Gastroesophageal sphincter (tissue), 4 donors: ENCODE measurements at regions not wholly inside any gene's neighbourhood (a gene's known extent, or its start where the extent isn't known, plus 50 kb on each side); places are given as distances from the start of the nearest gene placed in this dataset.

Experiments
- ATAC-seq: fragments of 150-250 bp; one replicate; pipeline ENCODE4 v1.9.1; 2016; ENCODE audit warnings: mild to moderate bottlenecking, moderate library complexity
- H3K27ac ChIP-seq, 4 donors: fragments of 200-600 bp; sonication (generic) in 3 of 4; 1 replicate in 3 of 4; 2 replicates in 1 of 4; pipeline ENCODE4 v1.5.1; 2016 to 2019
- H3K27me3 ChIP-seq: fragments of 200-600 bp; sonication (generic); one replicate; pipeline ENCODE4 v1.5.1; 2019
- H3K36me3 ChIP-seq, 2 donors: fragments of 200-600 bp; sonication (generic); one replicate each; pipeline ENCODE4 v1.5.1; 2019; ENCODE audit warnings: control low read depth in 1 of 2
- H3K4me1 ChIP-seq, 3 donors: fragments of 200-600 bp; sonication (generic); 1 replicate in 2 of 3; 2 replicates in 1 of 3; pipeline ENCODE4 v1.5.1; 2016 to 2019; ENCODE audit warnings: control low read depth in 2 of 3
- H3K4me3 ChIP-seq, 2 donors: fragments of 200-600 bp; sonication (generic); one replicate each; pipeline ENCODE4 v1.5.1; 2019; ENCODE audit warnings: mild to moderate bottlenecking in 1 of 2, moderate library complexity in 1 of 2
- H3K9me3 ChIP-seq, 3 donors: fragments of 200-600 bp; sonication (generic); one replicate each; pipeline ENCODE4 v1.5.1; 2017 to 2019; ENCODE audit warnings: control low read depth in 2 of 3
- CTCF ChIP-seq, 4 experiments: fragments of 200-600 bp in 2 of 4; fragments of 450-650 bp in 2 of 4; sonication (generic) in 1 of 4; IDR thresholded peaks; one replicate each; pipeline ENCODE4 v1.5.1; 2017 to 2019; ENCODE audit warnings: antibody characterized with exemption in 4 of 4, mild to moderate bottlenecking in 2 of 4, moderate library complexity in 2 of 4
- EP300 ChIP-seq: sonication (generic); formaldehyde crosslinking; IDR thresholded peaks from one replicate; pipeline ENCODE4 v1.6.1; 2017; ENCODE audit warnings: antibody characterized with exemption, mild to moderate bottlenecking
- POLR2A ChIP-seq, 2 donors: fragments of 450-650 bp; IDR thresholded peaks; one replicate each; pipeline ENCODE4 v1.6.1; 2017; ENCODE audit warnings: antibody characterized with exemption in 2 of 2, mild to moderate bottlenecking in 2 of 2, moderate library complexity in 1 of 2
- POLR2AphosphoS5 ChIP-seq: sonication (generic); formaldehyde crosslinking; IDR thresholded peaks from one replicate; pipeline ENCODE4 v1.6.1; 2017; ENCODE audit warnings: antibody characterized with exemption
- WGBS, 2 donors: methylation state at CpG; one replicate each; pipeline ENCODE4 v1.1.5; 2018; ENCODE audit warnings: low coverage in 1 of 2; 5-methylcytosine and 5-hydroxymethylcytosine counted together

GRCh38 chr6:92274588-92274987, 1144.8 kb downstream of the EPHA7 start:
- Histone ChIP-seq H3K9me3 (no peaks in the 10 kb centered on the region), H3K36me3 (no peaks in the 10 kb centered on the region), H3K27ac (no peak overlapping the region), H3K4me3 (no peak overlapping the region), H3K4me1 (no peaks in the 10 kb centered on the region), H3K27me3 (no peaks in the 10 kb centered on the region)
- no peak for ATAC-seq
- WGBS, 2 donors, result 92% methylated on average over 5 of the region's 8 CpGs; no CpG with 5 or more reads in 1 of the 2 donors
- no peak for TF ChIP-seq POLR2AphosphoS5
- no peak for TF ChIP-seq POLR2A (IDR thresholded peaks at IDR 0.05)
- no peak for TF ChIP-seq EP300
- TF ChIP-seq CTCF (IDR thresholded peaks at IDR 0.05), result no peak

GRCh38 chr6:92273694-92274093, 1145.7 kb downstream of the EPHA7 start:
- no peaks in the 10 kb centered on the region for H3K9me3 ChIP-seq
- H3K4me3 ChIP-seq, result no peak overlapping the region
- WGBS, 2 donors, result 68 to 85% methylated on average over 2 of the region's 2 CpGs
- no peaks in the 10 kb centered on the region for H3K27me3 ChIP-seq
- ATAC-seq, result no peak
- no peaks in the 10 kb centered on the region for H3K4me1 ChIP-seq
- H3K36me3 ChIP-seq, result no peaks in the 10 kb centered on the region
- TF ChIP-seq EP300 (no peak), POLR2AphosphoS5 (no peak), CTCF (IDR thresholded peaks at IDR 0.05) (no peak), POLR2A (IDR thresholded peaks at IDR 0.05) (no peak)
- no peak overlapping the region for H3K27ac ChIP-seq

- Histone ChIP-seq H3K9me3 (no peaks in the 10 kb centered on the region), H3K36me3 (no peaks in the 10 kb centered on the region), H3K27me3 (no peaks in the 10 kb centered on the region), H3K4me3 (no peak overlapping the region), H3K4me1 (no peaks in the 10 kb centered on the region), H3K27ac (no peak overlapping the region)
- no peak for ATAC-seq
- 76 to 100% methylated on average over 1 of the region's 1 CpG for WGBS, 2 donors
- TF ChIP-seq POLR2A (IDR thresholded peaks at IDR 0.05), result no peak
- TF ChIP-seq EP300, result no peak
- TF ChIP-seq CTCF (IDR thresholded peaks at IDR 0.05), result no peak
- no peak for TF ChIP-seq POLR2AphosphoS5
These were observed 1148.3 kb downstream of the EPHA7 start for GRCh38 chr6:92271091-92271490.

GRCh38 chr6:92270365-92270764, 1149.0 kb downstream of the EPHA7 start:
- ATAC-seq, result no peak

More at GRCh38 chr6:92270365-92270764, 1149.0 kb downstream of the EPHA7 start:
- Histone ChIP-seq H3K36me3 (no peaks in the 10 kb centered on the region), H3K4me3 (no peak overlapping the region), H3K27ac (no peak overlapping the region), H3K9me3 (no peaks in the 10 kb centered on the region), H3K4me1 (no peaks in the 10 kb centered on the region), H3K27me3 (no peaks in the 10 kb centered on the region)
- TF ChIP-seq POLR2A (IDR thresholded peaks at IDR 0.05) (no peak), CTCF (IDR thresholded peaks at IDR 0.05) (no peak), POLR2AphosphoS5 (no peak), EP300 (no peak)
- WGBS, 2 donors, result 90 to 96% methylated on average over 5 to 6 of the region's 6 CpGs
